Breast epithelium (tissue), 4 donors: ENCODE measurements at regions not wholly inside any gene's neighbourhood (a gene's known extent, or its start where the extent isn't known, plus 50 kb on each side); places are given as distances from the start of the nearest gene placed in this dataset.

ENCODE experiments used
- DNase-seq, 2 donors: peaks; one replicate each; pipeline ENCODE4 v3.0.0-alpha.2; 2019; ENCODE audit warnings: low spot score in 2 of 2
- H3K27ac ChIP-seq, 2 donors: fragments of 200-600 bp; sonication (generic) in 1 of 2; one replicate each; pipeline ENCODE4 v1.5.1; 2016 to 2019; ENCODE audit warnings: mild to moderate bottlenecking in 1 of 2
- H3K27me3 ChIP-seq, 2 donors: fragments of 200-600 bp; sonication (generic) in 1 of 2; one replicate each; pipeline versions ENCODE4 v1.5.1 to v1.6.0; 2017 to 2019; ENCODE audit warnings: control low read depth in 1 of 2, mild to moderate bottlenecking in 1 of 2
- H3K36me3 ChIP-seq: fragments of 200-600 bp; one replicate; pipeline ENCODE4 v1.5.1; 2019
- H3K4me1 ChIP-seq, 2 donors: fragments of 200-600 bp; sonication (generic); one replicate each; pipeline ENCODE4 v1.5.1; 2016 to 2019; ENCODE audit warnings: control low read depth in 1 of 2
- H3K4me3 ChIP-seq, 3 donors: fragments of 200-600 bp; sonication (generic); 1 replicate in 2 of 3; 2 replicates in 1 of 3; pipeline ENCODE4 v1.5.1; 2016 to 2019; ENCODE audit warnings: mild to moderate bottlenecking in 3 of 3, moderate library complexity in 2 of 3
- H3K9me3 ChIP-seq, 2 donors: fragments of 200-600 bp; sonication (generic) in 1 of 2; one replicate each; pipeline ENCODE4 v1.5.1; 2016 to 2019; ENCODE audit warnings: control low read depth in 1 of 2
- CTCF ChIP-seq, 3 donors: fragments of 450-650 bp; IDR thresholded peaks; one replicate each; pipeline ENCODE4 v1.5.1; 2016 to 2017; ENCODE audit warnings: antibody characterized with exemption in 3 of 3, mild to moderate bottlenecking in 3 of 3, moderate library complexity in 3 of 3
- POLR2A ChIP-seq: fragments of 450-650 bp; IDR thresholded peaks from one replicate; pipeline ENCODE4 v1.6.1; 2016; ENCODE audit warnings: antibody characterized with exemption, mild to moderate bottlenecking, moderate library complexity
- POLR2AphosphoS5 ChIP-seq, 3 donors: sonication (generic); formaldehyde crosslinking; IDR thresholded peaks; one replicate each; pipeline ENCODE4 v1.6.1; 2017; ENCODE audit warnings: antibody characterized with exemption in 3 of 3
- intact Hi-C: fragments of 100-400 bp; cut with DNase I; formaldehyde crosslinking; loops from one replicate; pipeline ENCODE4 v1.15.1; 2023; ENCODE audit warnings: low total_unique reads

GRCh38 chr6:85795945-85796344 lies 153.3 kb upstream of the SYNCRIP start:
- intact Hi-C loops: no loop called here
- no peak overlapping the region for H3K27ac ChIP-seq
- TF ChIP-seq POLR2AphosphoS5 (IDR thresholded peaks at IDR 0.05) (no peak), POLR2A (no peak), CTCF (IDR thresholded peaks at IDR 0.05) (no peak)
- DNase-seq: no peak
- no peaks in the 10 kb centered on the region for H3K4me1 ChIP-seq
- no peak overlapping the region for H3K4me3 ChIP-seq
- H3K36me3 ChIP-seq: no peaks in the 10 kb centered on the region
- no peaks in the 10 kb centered on the region for H3K9me3 ChIP-seq
- H3K27me3 ChIP-seq: no peaks in the 10 kb centered on the region

GRCh38 chr6:85792254-85792653 lies 149.6 kb upstream of the SYNCRIP start:
- Histone ChIP-seq H3K4me3 (no peak overlapping the region), H3K4me1 (no peaks in the 10 kb centered on the region), H3K27me3 (no peaks in the 10 kb centered on the region), H3K9me3 (peaks cover 8 to 17% of the 10 kb centered on the region in 2 donors), H3K27ac (no peak overlapping the region), H3K36me3 (no peaks in the 10 kb centered on the region)
- no peak for DNase-seq
- TF ChIP-seq POLR2A (no peak), POLR2AphosphoS5 (IDR thresholded peaks at IDR 0.05) (no peak), CTCF (IDR thresholded peaks at IDR 0.05) (no peak)
- intact Hi-C loops: no loop called here

GRCh38 chr6:85775883-85776282 lies 133.2 kb upstream of the SYNCRIP start:
- Histone ChIP-seq H3K9me3 (peaks cover 9 to 26% of the 10 kb centered on the region in 2 donors), H3K4me3 (no peak overlapping the region), H3K36me3 (no peaks in the 10 kb centered on the region), H3K27ac (no peak overlapping the region), H3K27me3 (no peaks in the 10 kb centered on the region), H3K4me1 (no peaks in the 10 kb centered on the region)
- DNase-seq: no peak
- TF ChIP-seq POLR2A: no peak
- TF ChIP-seq POLR2AphosphoS5 (IDR thresholded peaks at IDR 0.05): no peak
- TF ChIP-seq CTCF (IDR thresholded peaks at IDR 0.05): no peak
- intact Hi-C loops: loop anchor here (10.0 kb wide), 1 partner anchor 639 kb away; no protein-coding TSS in a partner anchor

GRCh38 chr6:85772641-85773040 lies 130.0 kb upstream of the SYNCRIP start:
- intact Hi-C loops: loop anchor here (10.0 kb wide), 1 partner anchor 642 kb away; no protein-coding TSS in a partner anchor
- H3K27me3 ChIP-seq: no peaks in the 10 kb centered on the region
- no peak for DNase-seq
- H3K36me3 ChIP-seq: no peaks in the 10 kb centered on the region
- H3K4me1 ChIP-seq: no peaks in the 10 kb centered on the region
- no peak overlapping the region for H3K27ac ChIP-seq
- TF ChIP-seq CTCF (IDR thresholded peaks at IDR 0.05): no peak
- no peak for TF ChIP-seq POLR2A
- TF ChIP-seq POLR2AphosphoS5 (IDR thresholded peaks at IDR 0.05): no peak
- no peak overlapping the region for H3K4me3 ChIP-seq
- H3K9me3 ChIP-seq: peaks cover 0 to 17% of the 10 kb centered on the region in 2 donors

GRCh38 chr6:85771925-85772430 lies 129.3 kb upstream of the SYNCRIP start:
- H3K36me3 ChIP-seq: no peaks in the 10 kb centered on the region
- no peaks in the 10 kb centered on the region for H3K4me1 ChIP-seq
- peaks cover 0 to 11% of the 10 kb centered on the region in 2 donors for H3K9me3 ChIP-seq
- intact Hi-C loops: loop anchor here (10.0 kb wide), 1 partner anchor 643 kb away; no protein-coding TSS in a partner anchor
- no peak for DNase-seq
- no peak for TF ChIP-seq CTCF (IDR thresholded peaks at IDR 0.05)
- H3K4me3 ChIP-seq: no peak overlapping the region
- no peak overlapping the region for H3K27ac ChIP-seq
- H3K27me3 ChIP-seq: no peaks in the 10 kb centered on the region
